GM12878 (cell line): ENCODE measurements at regions not wholly inside any gene's neighbourhood (a gene's known extent, or its start where the extent isn't known, plus 50 kb on each side); places are given as distances from the start of the nearest gene placed in this dataset.

ENCODE experiments used
- BCL3 ChIP-seq: IDR thresholded peaks from 2 replicates; pipeline ENCODE4 v1.6.1; 2011; ENCODE audit warnings: borderline replicate concordance, low read depth, mild to moderate bottlenecking, moderate library complexity, low read length; ENCODE audit not compliant: insufficient read depth, poor library complexity, severe bottlenecking
- E2F8 ChIP-seq: fragments of 450-650 bp; IDR thresholded peaks from 2 replicates; pipeline ENCODE4 v1.6.1; 2018; ENCODE audit warnings: mild to moderate bottlenecking, low read depth, moderate library complexity; ENCODE audit not compliant: partially characterized antibody
- ELK1 ChIP-seq: IDR thresholded peaks from 2 replicates; pipeline ENCODE4 v1.6.1; 2012; ENCODE audit warnings: low read depth, low read length, improper control_type of control experiment
- ETV6 ChIP-seq, 2 experiments: fragments of 450-650 bp in 1 of 2; IDR thresholded peaks in 1 of 2; conservative IDR thresholded peaks in 1 of 2; 2 replicates each; pipeline ENCODE4 v1.6.1; 2014; ENCODE audit warnings: antibody characterized with exemption in 1 of 2, borderline replicate concordance in 1 of 2, low read depth in 1 of 2, mild to moderate bottlenecking in 1 of 2, moderate library complexity in 1 of 2
- IKZF1 ChIP-seq: fragments of 450-650 bp; conservative IDR thresholded peaks from 2 replicates; pipeline ENCODE4 v1.6.1; 2017; ENCODE audit warnings: antibody characterized with exemption, mild to moderate bottlenecking
- IRF5 ChIP-seq: fragments of 450-650 bp; IDR thresholded peaks from 2 replicates; pipeline ENCODE4 v1.6.1; 2017; ENCODE audit warnings: borderline replicate concordance
- MEF2A ChIP-seq: IDR thresholded peaks from 2 replicates; pipeline ENCODE4 v1.6.1; 2011; ENCODE audit warnings: low read depth, mild to moderate bottlenecking, low read length, moderate library complexity; ENCODE audit not compliant: insufficient read depth
- MYC ChIP-seq: IDR thresholded peaks from 2 replicates; pipeline ENCODE4 v1.6.1; 2011; ENCODE audit warnings: mild to moderate bottlenecking, low read length, moderate library complexity, inconsistent platforms; ENCODE audit not compliant: insufficient read depth, insufficient replicate concordance, insufficient read length, severe bottlenecking
- NBN ChIP-seq: fragments of 450-650 bp; IDR thresholded peaks from 2 replicates; pipeline ENCODE4 v1.6.1; 2016
- NR2F1 ChIP-seq: fragments of 450-650 bp; conservative IDR thresholded peaks from 2 replicates; pipeline ENCODE4 v1.6.1; 2017; ENCODE audit warnings: mild to moderate bottlenecking
- PAX5 ChIP-seq: IDR thresholded peaks from 2 replicates; pipeline ENCODE4 v1.6.1; 2011; ENCODE audit warnings: low read depth, low read length, borderline replicate concordance
- RUNX3 ChIP-seq: IDR thresholded peaks from 2 replicates; pipeline ENCODE4 v1.6.1; 2012; ENCODE audit warnings: low read length, inconsistent platforms
- SP1 ChIP-seq: IDR thresholded peaks from one replicate; pipeline ENCODE4 v1.6.1; 2011; ENCODE audit warnings: low read depth, low read length
- TAF1 ChIP-seq: IDR thresholded peaks from 2 replicates; pipeline ENCODE4 v1.6.1; 2011; ENCODE audit warnings: mild to moderate bottlenecking, low read depth, low read length, borderline replicate concordance
- TARDBP ChIP-seq: IDR thresholded peaks from 2 replicates; pipeline ENCODE4 v1.6.1; 2016; ENCODE audit warnings: borderline replicate concordance
- YY1 ChIP-seq: IDR thresholded peaks from 2 replicates; pipeline ENCODE4 v1.6.1; 2011; ENCODE audit warnings: low read depth, mild to moderate bottlenecking, low read length
- TF ChIP-seq, protein P1 (sequence below): fragments of 450-650 bp; formaldehyde crosslinking; IDR thresholded peaks from 2 replicates; pipeline ENCODE4 v1.5.0; 2022; ENCODE audit warnings: mild to moderate bottlenecking, missing genetic modification characterization
- TF ChIP-seq, protein P2 (sequence below): fragments of 150-350 bp; IDR thresholded peaks from 2 replicates; pipeline ENCODE4 v1.6.1; 2014; ENCODE audit warnings: mild to moderate bottlenecking, low read depth, low read length

DNA sequence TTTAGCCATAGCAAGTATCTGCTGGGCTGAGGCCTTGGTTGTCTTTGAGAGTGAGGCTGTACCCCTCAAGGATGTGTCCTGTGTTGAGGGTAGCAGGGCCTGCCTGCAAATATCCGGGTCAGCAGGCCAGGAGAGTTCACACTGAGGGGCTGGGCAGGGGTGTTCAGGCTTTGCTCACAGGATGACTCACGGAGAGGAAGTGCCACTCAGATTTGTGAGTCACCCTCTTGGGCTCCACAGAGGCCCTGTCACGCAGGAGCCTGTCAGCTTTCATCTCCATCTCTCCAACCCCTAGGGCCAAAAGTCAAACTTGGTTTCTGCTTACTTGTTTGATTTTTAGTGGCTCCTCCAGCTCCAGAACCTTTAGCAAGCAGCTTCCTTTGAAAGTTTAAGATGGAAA is 211.5 kb downstream of the SEC61B start (continued):
- TF ChIP-seq RUNX3 (peak; percentile 57), SP1 (peak; percentile 59), YY1 (0 out of 2 replicates have a peak, but pooled peaks have one; percentile 48), PAX5 (peak; percentile 81; the same call in 1 of the 2 replicates), TAF1 (no peak; the same call in 1 of the 2 replicates), IKZF1 (peak; percentile 53), MEF2A (peak; percentile 55; the same call in 1 of the 2 replicates), NBN (peak; percentile 54; the same call in 1 of the 2 replicates), TARDBP (no peak), BCL3 (peak; percentile 90), ETV6 (conservative IDR thresholded peaks at IDR 0.05 in 1 of 2, IDR thresholded peaks at IDR 0.05 in 1 of 2; ENCODE audit: borderline replicate concordance in 1 of 2, low read depth in 1 of 2) (peak in 1 of 2 experiments; percentile 88; a peak in 2 of 4 replicates), ELK1 (no peak), MYC (no peak), IRF5 (no peak), E2F8 (no peak), NR2F1 (peak; percentile 91)
- TF ChIP-seq, protein P1, sequence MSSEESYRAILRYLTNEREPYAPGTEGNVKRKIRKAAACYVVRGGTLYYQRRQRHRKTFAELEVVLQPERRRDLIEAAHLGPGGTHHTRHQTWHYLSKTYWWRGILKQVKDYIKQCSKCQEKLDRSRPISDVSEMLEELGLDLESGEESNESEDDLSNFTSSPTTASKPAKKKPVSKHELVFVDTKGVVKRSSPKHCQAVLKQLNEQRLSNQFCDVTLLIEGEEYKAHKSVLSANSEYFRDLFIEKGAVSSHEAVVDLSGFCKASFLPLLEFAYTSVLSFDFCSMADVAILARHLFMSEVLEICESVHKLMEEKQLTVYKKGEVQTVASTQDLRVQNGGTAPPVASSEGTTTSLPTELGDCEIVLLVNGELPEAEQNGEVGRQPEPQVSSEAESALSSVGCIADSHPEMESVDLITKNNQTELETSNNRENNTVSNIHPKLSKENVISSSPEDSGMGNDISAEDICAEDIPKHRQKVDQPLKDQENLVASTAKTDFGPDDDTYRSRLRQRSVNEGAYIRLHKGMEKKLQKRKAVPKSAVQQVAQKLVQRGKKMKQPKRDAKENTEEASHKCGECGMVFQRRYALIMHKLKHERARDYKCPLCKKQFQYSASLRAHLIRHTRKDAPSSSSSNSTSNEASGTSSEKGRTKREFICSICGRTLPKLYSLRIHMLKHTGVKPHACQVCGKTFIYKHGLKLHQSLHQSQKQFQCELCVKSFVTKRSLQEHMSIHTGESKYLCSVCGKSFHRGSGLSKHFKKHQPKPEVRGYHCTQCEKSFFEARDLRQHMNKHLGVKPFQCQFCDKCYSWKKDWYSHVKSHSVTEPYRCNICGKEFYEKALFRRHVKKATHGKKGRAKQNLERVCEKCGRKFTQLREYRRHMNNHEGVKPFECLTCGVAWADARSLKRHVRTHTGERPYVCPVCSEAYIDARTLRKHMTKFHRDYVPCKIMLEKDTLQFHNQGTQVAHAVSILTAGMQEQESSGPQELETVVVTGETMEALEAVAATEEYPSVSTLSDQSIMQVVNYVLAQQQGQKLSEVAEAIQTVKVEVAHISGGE (CRISPR knock-in tag): no peak
- TF ChIP-seq, protein P2, sequence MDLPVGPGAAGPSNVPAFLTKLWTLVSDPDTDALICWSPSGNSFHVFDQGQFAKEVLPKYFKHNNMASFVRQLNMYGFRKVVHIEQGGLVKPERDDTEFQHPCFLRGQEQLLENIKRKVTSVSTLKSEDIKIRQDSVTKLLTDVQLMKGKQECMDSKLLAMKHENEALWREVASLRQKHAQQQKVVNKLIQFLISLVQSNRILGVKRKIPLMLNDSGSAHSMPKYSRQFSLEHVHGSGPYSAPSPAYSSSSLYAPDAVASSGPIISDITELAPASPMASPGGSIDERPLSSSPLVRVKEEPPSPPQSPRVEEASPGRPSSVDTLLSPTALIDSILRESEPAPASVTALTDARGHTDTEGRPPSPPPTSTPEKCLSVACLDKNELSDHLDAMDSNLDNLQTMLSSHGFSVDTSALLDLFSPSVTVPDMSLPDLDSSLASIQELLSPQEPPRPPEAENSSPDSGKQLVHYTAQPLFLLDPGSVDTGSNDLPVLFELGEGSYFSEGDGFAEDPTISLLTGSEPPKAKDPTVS: no peak
